ENCODE measurements at regions not wholly inside any gene's neighbourhood (a gene's known extent, or its start where the extent isn't known, plus 50 kb on each side); places are given as distances from the start of the nearest gene placed in this dataset.

- Histone ChIP-seq H3K27ac (ENCODE audit: low read depth in 2 of 2, low read length in 2 of 2) (no peak overlapping the region), H3K4me3 (ENCODE audit: low read length in 3 of 3) (no peak overlapping the region), H3K9me3 (ENCODE audit: control insufficient read depth in 2 of 3, insufficient read depth in 1 of 3, low read length in 3 of 3) (no peaks in the 10 kb centered on the region), H3K4me1 (ENCODE audit: control insufficient read depth in 2 of 3, insufficient read depth in 2 of 3, low read depth in 1 of 3, low read length in 3 of 3) (no peaks in the 10 kb centered on the region), H3K27me3 (ENCODE audit: control insufficient read depth, insufficient read depth, low read length) (no peaks in the 10 kb centered on the region), H3K36me3 (ENCODE audit: control insufficient read depth in 2 of 3, insufficient read depth in 3 of 3, low read length in 3 of 3) (no peaks in the 10 kb centered on the region), H3K9ac (ENCODE audit: low read length in 3 of 3) (no peak overlapping the region)
- FAIRE-seq, result no peak
- TF ChIP-seq, protein P1, sequence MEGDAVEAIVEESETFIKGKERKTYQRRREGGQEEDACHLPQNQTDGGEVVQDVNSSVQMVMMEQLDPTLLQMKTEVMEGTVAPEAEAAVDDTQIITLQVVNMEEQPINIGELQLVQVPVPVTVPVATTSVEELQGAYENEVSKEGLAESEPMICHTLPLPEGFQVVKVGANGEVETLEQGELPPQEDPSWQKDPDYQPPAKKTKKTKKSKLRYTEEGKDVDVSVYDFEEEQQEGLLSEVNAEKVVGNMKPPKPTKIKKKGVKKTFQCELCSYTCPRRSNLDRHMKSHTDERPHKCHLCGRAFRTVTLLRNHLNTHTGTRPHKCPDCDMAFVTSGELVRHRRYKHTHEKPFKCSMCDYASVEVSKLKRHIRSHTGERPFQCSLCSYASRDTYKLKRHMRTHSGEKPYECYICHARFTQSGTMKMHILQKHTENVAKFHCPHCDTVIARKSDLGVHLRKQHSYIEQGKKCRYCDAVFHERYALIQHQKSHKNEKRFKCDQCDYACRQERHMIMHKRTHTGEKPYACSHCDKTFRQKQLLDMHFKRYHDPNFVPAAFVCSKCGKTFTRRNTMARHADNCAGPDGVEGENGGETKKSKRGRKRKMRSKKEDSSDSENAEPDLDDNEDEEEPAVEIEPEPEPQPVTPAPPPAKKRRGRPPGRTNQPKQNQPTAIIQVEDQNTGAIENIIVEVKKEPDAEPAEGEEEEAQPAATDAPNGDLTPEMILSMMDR (IDR thresholded peaks at IDR 0.05; ENCODE audit: borderline replicate concordance, extremely low read depth, insufficient read depth), result no peak
- intact Hi-C loops (cut with DNase I), result no loop called here
- DNase-seq, result no peak
Observed at GRCh38 chr1:83571536-83571935, 427.4 kb downstream of the TTLL7 start.

GRCh38 chr1:83561346-83561745 is 437.6 kb downstream of the TTLL7 start:
- H3K4me3 ChIP-seq (ENCODE audit: low read length in 3 of 3), result no peak overlapping the region
- no peaks in the 10 kb centered on the region for H3K4me1 ChIP-seq (ENCODE audit: control insufficient read depth in 2 of 3, insufficient read depth in 2 of 3, low read depth in 1 of 3, low read length in 3 of 3)
- intact Hi-C loops (cut with DNase I), result no loop called here
- no peaks in the 10 kb centered on the region for H3K36me3 ChIP-seq (ENCODE audit: control insufficient read depth in 2 of 3, insufficient read depth in 3 of 3, low read length in 3 of 3)
- DNase-seq (no peak), FAIRE-seq (no peak)
- H3K27ac ChIP-seq (ENCODE audit: low read depth in 2 of 2, low read length in 2 of 2), result no peak overlapping the region
- no peak overlapping the region for H3K9ac ChIP-seq (ENCODE audit: low read length in 3 of 3)
- no peaks in the 10 kb centered on the region for H3K27me3 ChIP-seq (ENCODE audit: control insufficient read depth, insufficient read depth, low read length)
- TF ChIP-seq, protein P1 (IDR thresholded peaks at IDR 0.05; ENCODE audit: borderline replicate concordance, extremely low read depth, insufficient read depth), result no peak
- H3K9me3 ChIP-seq (ENCODE audit: control insufficient read depth in 2 of 3, insufficient read depth in 1 of 3, low read length in 3 of 3), result no peaks in the 10 kb centered on the region

DNA sequence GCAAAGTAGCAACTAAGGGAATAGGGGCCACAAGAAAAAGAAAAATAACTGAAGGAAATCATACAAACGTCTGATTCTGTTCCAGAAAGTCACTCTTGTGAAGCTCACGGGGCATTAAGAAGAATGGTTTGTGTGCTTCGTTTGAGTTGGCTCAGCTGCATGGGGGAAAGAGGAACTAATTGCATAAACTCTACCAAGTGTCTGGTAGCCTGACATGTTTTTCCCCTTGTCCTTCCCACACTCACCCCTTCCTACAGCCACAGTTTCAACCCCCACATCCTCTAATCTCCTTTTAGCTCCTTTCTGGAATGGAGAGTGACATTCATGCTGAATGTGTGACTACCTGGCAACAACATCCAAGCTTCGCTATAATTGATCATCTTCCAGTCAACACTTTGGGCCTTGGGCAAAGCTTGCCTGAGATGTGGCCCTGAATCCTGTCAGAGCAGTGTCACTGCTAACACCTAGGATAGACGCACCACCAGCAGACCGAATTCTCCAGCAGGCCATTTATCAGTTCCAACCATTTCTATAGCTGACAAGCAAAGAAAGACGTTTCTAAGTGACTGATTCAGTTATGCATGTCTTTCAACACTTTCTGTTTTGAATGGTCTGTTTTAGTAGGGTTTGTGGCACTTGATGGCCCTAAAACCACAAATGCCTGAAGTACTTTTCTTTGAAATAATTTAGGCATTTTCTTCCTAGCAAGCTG is 439.6 kb downstream of the TTLL7 start:
- intact Hi-C loops (cut with DNase I), result no loop called here
- FAIRE-seq, result no peak
- no peaks in the 10 kb centered on the region for H3K9me3 ChIP-seq (ENCODE audit: control insufficient read depth in 2 of 3, insufficient read depth in 1 of 3, low read length in 3 of 3)
- no peaks in the 10 kb centered on the region for H3K27me3 ChIP-seq (ENCODE audit: control insufficient read depth, insufficient read depth, low read length)
- H3K36me3 ChIP-seq (ENCODE audit: control insufficient read depth in 2 of 3, insufficient read depth in 3 of 3, low read length in 3 of 3), result no peaks in the 10 kb centered on the region
- TF ChIP-seq, protein P1 (IDR thresholded peaks at IDR 0.05; ENCODE audit: borderline replicate concordance, extremely low read depth, insufficient read depth), result no peak
- no peak overlapping the region for H3K27ac ChIP-seq (ENCODE audit: low read depth in 2 of 2, low read length in 2 of 2)
- no peak overlapping the region for H3K9ac ChIP-seq (ENCODE audit: low read length in 3 of 3)
- no peak for DNase-seq
- no peaks in the 10 kb centered on the region for H3K4me1 ChIP-seq (ENCODE audit: control insufficient read depth in 2 of 3, insufficient read depth in 2 of 3, low read depth in 1 of 3, low read length in 3 of 3)
- H3K4me3 ChIP-seq (ENCODE audit: low read length in 3 of 3), result no peak overlapping the region

DNA sequence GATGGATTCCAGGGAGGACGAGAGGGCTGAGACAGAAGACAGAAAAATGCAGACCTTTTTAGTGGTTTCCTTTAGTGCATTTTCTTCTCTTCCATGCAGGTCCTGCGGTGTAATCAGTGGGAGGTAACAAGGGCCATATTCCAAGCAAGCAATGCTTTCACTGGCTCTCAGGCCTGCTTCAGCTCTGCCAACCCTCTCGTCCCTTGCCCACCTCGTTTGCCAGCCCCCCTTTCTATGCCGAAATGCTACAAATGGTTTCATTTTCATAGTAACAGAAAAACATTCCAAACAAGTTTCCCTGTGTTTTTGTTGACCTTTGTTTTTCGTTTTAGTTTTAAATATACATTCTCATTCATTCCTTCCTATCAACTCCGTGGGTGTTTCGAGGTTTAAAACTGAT is 443.1 kb downstream of the TTLL7 start:
- Histone ChIP-seq H3K27ac (ENCODE audit: low read depth in 2 of 2, low read length in 2 of 2) (no peak overlapping the region), H3K9ac (ENCODE audit: low read length in 3 of 3) (no peak overlapping the region), H3K36me3 (ENCODE audit: control insufficient read depth in 2 of 3, insufficient read depth in 3 of 3, low read length in 3 of 3) (no peaks in the 10 kb centered on the region), H3K27me3 (ENCODE audit: control insufficient read depth, insufficient read depth, low read length) (no peaks in the 10 kb centered on the region), H3K4me1 (ENCODE audit: control insufficient read depth in 2 of 3, insufficient read depth in 2 of 3, low read depth in 1 of 3, low read length in 3 of 3) (no peaks in the 10 kb centered on the region), H3K4me3 (ENCODE audit: low read length in 3 of 3) (no peak overlapping the region), H3K9me3 (ENCODE audit: control insufficient read depth in 2 of 3, insufficient read depth in 1 of 3, low read length in 3 of 3) (no peaks in the 10 kb centered on the region)
- FAIRE-seq (no peak), DNase-seq (no peak)
- TF ChIP-seq, protein P1 (IDR thresholded peaks at IDR 0.05; ENCODE audit: borderline replicate concordance, extremely low read depth, insufficient read depth), result no peak
- intact Hi-C loops (cut with DNase I), result no loop called here
